HCT116 (cell line): ENCODE measurements at regions not wholly inside any gene's neighbourhood (a gene's known extent, or its start where the extent isn't known, plus 50 kb on each side); places are given as distances from the start of the nearest gene placed in this dataset.

Experiments used
- ATAC-seq: fragments of 200-7000 bp; cut with Tn5 transposase; 2 replicates; pipeline ENCODE4 v1.9.1; 2020; ENCODE audit warnings: mild to moderate bottlenecking, moderate library complexity
- BruUV-seq: library from RNA; stranded (reverse); fragments of 400-500 nt; replicated peaks from 2 replicates; lab custom pipeline; 2021; lab: Mats Ljungman, UMichigan
- CTCF ChIA-PET: fragments of 300-600 bp; sonication (Branson Sonifier 250); formaldehyde crosslinking; loops from one replicate; lab custom pipeline; 2021; ENCODE audit warnings: antibody characterized with exemption; lab: Charles Lee
- POLR2A ChIA-PET: fragments of 300-600, 350-600 bp; sonication (Branson Sonifier 250); formaldehyde crosslinking; loops from one replicate; lab custom pipeline; 2021; ENCODE audit warnings: antibody characterized with exemption; lab: Charles Lee
- RAD21 ChIA-PET, 2 experiments: fragments of 300-600 bp; sonication (Branson Sonifier 250); formaldehyde crosslinking; loops; one replicate each; lab custom pipeline; 2023; ENCODE audit warnings: low total read pairs in 2 of 2; ENCODE audit not compliant: uncharacterized antibody in 2 of 2, unreplicated experiment in 2 of 2, low non-redundant PET in 1 of 2; lab: Charles Lee
- DNase-seq: peaks from one replicate; pipeline ENCODE4 v3.0.0-alpha.2; 2010; ENCODE audit warnings: low read depth, low spot score
- H2AFZ ChIP-seq: fragments of 200-600 bp; shearing (Covaris generic), sonication (generic); 2 replicates; pipeline ENCODE4 v1.6.1; 2017; ENCODE audit warnings: low read depth, mixed run types, mixed read lengths, antibody characterized with exemption, low read length; ENCODE audit not compliant: poor library complexity, severe bottlenecking
- H3K27ac ChIP-seq: 2 replicates; pipeline ENCODE4 v1.5.1; 2012; ENCODE audit warnings: low read depth, low read length
- H3K27me3 ChIP-seq: fragments of 200-600 bp; sonication (generic); 2 replicates; pipeline ENCODE4 v1.6.1; 2016; ENCODE audit warnings: mixed run types, low read length, mixed read lengths; ENCODE audit not compliant: insufficient read depth
- H3K36me3 ChIP-seq, 2 experiments: fragments of 200-500 bp in 1 of 2; fragments of 200-600 bp in 1 of 2; sonication (Bioruptor generic) in 1 of 2; sonication (generic) in 1 of 2; 2 replicates each; pipeline versions ENCODE4 v1.5.1 to v1.6.1; 2014 to 2016; ENCODE audit warnings: low read length in 2 of 2, inconsistent platforms in 1 of 2, mixed read lengths in 1 of 2, mixed run types in 1 of 2; ENCODE audit not compliant: insufficient read depth in 2 of 2, control insufficient read depth in 1 of 2
- H3K4me1 ChIP-seq, 2 experiments: fragments of 200-600 bp in 1 of 2; sonication (generic) in 1 of 2; 2 replicates each; pipeline versions ENCODE4 v1.5.1 to v1.6.1; 2012 to 2017; ENCODE audit warnings: low read length in 2 of 2, inconsistent platforms in 1 of 2, mild to moderate bottlenecking in 1 of 2, mixed read lengths in 1 of 2, mixed run types in 1 of 2, moderate library complexity in 1 of 2; ENCODE audit not compliant: insufficient read depth in 2 of 2, control insufficient read depth in 1 of 2
- H3K4me2 ChIP-seq: fragments of 200-600 bp; sonication (generic); 2 replicates; pipeline ENCODE4 v1.6.1; 2017; ENCODE audit warnings: mixed run types, low read length, mixed read lengths
- H3K4me3 ChIP-seq, 2 experiments: fragments of 200-600 bp in 1 of 2; sonication (generic) in 1 of 2; replicated peaks in 1 of 2; 2 replicates each; pipeline ENCODE4 v1.5.1; 2011 to 2016; ENCODE audit warnings: low read length in 2 of 2, control low read depth in 1 of 2, low read depth in 1 of 2, mild to moderate bottlenecking in 1 of 2, mixed read lengths in 1 of 2, mixed run types in 1 of 2
- H3K79me2 ChIP-seq: fragments of 200-600 bp; sonication (generic); 2 replicates; pipeline ENCODE4 v1.6.1; 2017; ENCODE audit warnings: mild to moderate bottlenecking, mixed run types, low read length, moderate library complexity, mixed read lengths; ENCODE audit not compliant: insufficient read depth
- H3K9ac ChIP-seq: fragments of 200-600 bp; sonication (generic); 2 replicates; pipeline ENCODE4 v1.6.1; 2016; ENCODE audit warnings: low read length, mixed read lengths
- H3K9me2 ChIP-seq: fragments of 200-600 bp; sonication (generic), shearing (Covaris generic); 2 replicates; pipeline ENCODE4 v1.6.1; 2017; ENCODE audit warnings: mixed run types, mild to moderate bottlenecking, moderate library complexity; ENCODE audit not compliant: insufficient read depth
- H3K9me3 ChIP-seq, 2 experiments: fragments of 200-500 bp in 1 of 2; fragments of 200-600 bp in 1 of 2; sonication (Bioruptor generic) in 1 of 2; sonication (generic) in 1 of 2; 2 replicates each; pipeline ENCODE4 v1.6.1; 2014 to 2017; ENCODE audit warnings: low read length in 2 of 2, mixed read lengths in 2 of 2, inconsistent platforms in 1 of 2, low read depth in 1 of 2, mild to moderate bottlenecking in 1 of 2, mixed run types in 1 of 2, moderate library complexity in 1 of 2; ENCODE audit not compliant: control insufficient read depth in 1 of 2, insufficient read depth in 1 of 2
- H4K20me1 ChIP-seq: fragments of 200-600 bp; sonication (generic), shearing (Covaris generic); 2 replicates; pipeline ENCODE4 v1.6.1; 2017; ENCODE audit warnings: mixed run types, mild to moderate bottlenecking, moderate library complexity; ENCODE audit not compliant: insufficient read depth
- CEBPB ChIP-seq: IDR thresholded peaks from 2 replicates; pipeline ENCODE4 v1.6.1; 2012; ENCODE audit warnings: low read depth
- EGR1 ChIP-seq: IDR thresholded peaks from 2 replicates; pipeline ENCODE4 v1.6.1; 2012; ENCODE audit warnings: low read depth
- EZH2 ChIP-seq: fragments of 200-600 bp; sonication (generic); IDR thresholded peaks from 2 replicates; pipeline ENCODE4 v1.6.1; 2017; ENCODE audit warnings: antibody characterized with exemption, mixed run types
- FOSL1 ChIP-seq: IDR thresholded peaks from 2 replicates; pipeline ENCODE4 v1.6.1; 2012; ENCODE audit warnings: low read depth
- JUND ChIP-seq: IDR thresholded peaks from 2 replicates; pipeline ENCODE4 v1.6.1; 2012
- POLR2A ChIP-seq: IDR thresholded peaks from 2 replicates; pipeline ENCODE4 v1.7.0; 2011; ENCODE audit warnings: borderline replicate concordance; ENCODE audit not compliant: insufficient read depth, insufficient read length; ENCODE audit errors: extremely low read depth
- POLR2AphosphoS5 ChIP-seq: IDR thresholded peaks from 2 replicates; pipeline ENCODE4 v1.6.1; 2011; ENCODE audit warnings: mild to moderate bottlenecking, low read depth, low read length, moderate library complexity
- RAD21 ChIP-seq: IDR thresholded peaks from 2 replicates; pipeline ENCODE4 v1.6.1; 2012; ENCODE audit warnings: low read depth, mild to moderate bottlenecking
- SIN3A ChIP-seq: IDR thresholded peaks from 2 replicates; pipeline ENCODE4 v1.6.1; 2012; ENCODE audit warnings: low read depth
- SP1 ChIP-seq: IDR thresholded peaks from 2 replicates; pipeline ENCODE4 v1.6.1; 2012; ENCODE audit warnings: low read depth
- SRF ChIP-seq: IDR thresholded peaks from 2 replicates; pipeline ENCODE4 v1.6.1; 2012; ENCODE audit warnings: low read depth
- TCF7L2 ChIP-seq: IDR thresholded peaks from 2 replicates; pipeline ENCODE4 v1.7.0; 2011; ENCODE audit warnings: borderline replicate concordance, inconsistent platforms; ENCODE audit not compliant: insufficient read depth, insufficient read length; ENCODE audit errors: extremely low read depth
- ZNF274 ChIP-seq: fragments of 200-500 bp; sonication (Bioruptor generic); IDR thresholded peaks from 2 replicates; pipeline ENCODE4 v1.6.1; 2014; ENCODE audit warnings: mild to moderate bottlenecking, low read depth, low read length, inconsistent platforms
- intact Hi-C: fragments of 100-400 bp; cut with micrococcal nuclease; formaldehyde crosslinking; loops from 2 replicates; pipeline ENCODE4 v1.10.0; 2022
- TF ChIP-seq, protein P1 (sequence below): IDR thresholded peaks from 2 replicates; pipeline ENCODE4 v1.6.1; 2012; ENCODE audit warnings: low read depth
- TF ChIP-seq, protein P2 (sequence below): IDR thresholded peaks from 2 replicates; pipeline ENCODE4 v1.6.1; 2012
- TF ChIP-seq, protein P3 (sequence below), 3 experiments: fragments of 200-600 bp in 1 of 3; sonication (generic) in 1 of 3; IDR thresholded peaks in 2 of 3; conservative IDR thresholded peaks in 1 of 3; 2 replicates each; pipeline ENCODE4 v1.5.1; 2012 to 2017; ENCODE audit warnings: low read depth in 2 of 3, low read length in 2 of 3, antibody characterized with exemption in 1 of 3, borderline replicate concordance in 1 of 3, control low read depth in 1 of 3, mild to moderate bottlenecking in 1 of 3, mixed read lengths in 1 of 3, mixed run types in 1 of 3, moderate library complexity in 1 of 3; ENCODE audit not compliant: insufficient read depth in 1 of 3
- TF ChIP-seq, protein P4 (sequence below): IDR thresholded peaks from 2 replicates; pipeline ENCODE4 v1.6.1; 2011; ENCODE audit warnings: mild to moderate bottlenecking, low read length, moderate library complexity; ENCODE audit not compliant: insufficient replicate concordance; ENCODE audit errors: extremely low read depth

DNA sequence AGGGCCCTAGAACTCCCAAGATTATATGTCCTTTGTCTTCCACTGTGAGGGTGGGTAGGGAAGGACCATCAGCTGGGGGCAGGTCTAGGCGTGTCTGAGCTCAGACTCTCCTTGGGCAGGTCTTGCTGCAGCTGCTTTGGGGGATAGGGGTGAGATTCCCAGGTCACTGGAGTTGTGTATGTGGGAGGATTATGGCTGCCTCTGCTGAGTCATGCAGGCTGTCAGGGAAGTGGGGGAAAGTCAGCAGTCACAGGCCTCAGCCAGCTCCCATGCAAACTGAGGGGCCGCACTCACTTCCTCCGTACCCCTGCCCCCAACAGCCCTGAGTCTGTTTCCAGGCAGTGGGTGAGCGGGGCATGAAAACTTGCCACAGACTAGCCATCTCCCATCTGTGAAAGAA, 600.8 kb downstream of the DIAPH3 start:
- H3K79me2 ChIP-seq, result no peaks in the 10 kb centered on the region
- RAD21 ChIA-PET, result no interaction called here
- peaks cover 9% of the 10 kb centered on the region; the same call in 1 of the 2 replicates for H3K27me3 ChIP-seq
- H3K9me2 ChIP-seq, result no peaks in the 10 kb centered on the region
- H3K4me2 ChIP-seq, result no peak overlapping the region
- H2AFZ ChIP-seq, result no peak overlapping the region
- no TSS peak for BruUV-seq
- CTCF ChIA-PET, result no interaction called here
- no peak for DNase-seq
- H4K20me1 ChIP-seq, result no peaks in the 10 kb centered on the region
- ATAC-seq, result no peak
- H3K36me3 ChIP-seq, result no peaks in the 10 kb centered on the region
- intact Hi-C loops, result no loop called here
- no peaks in the 10 kb centered on the region for H3K9me3 ChIP-seq
- TF ChIP-seq EGR1, result no peak
- TF ChIP-seq SP1, result no peak
- TF ChIP-seq, protein P1, sequence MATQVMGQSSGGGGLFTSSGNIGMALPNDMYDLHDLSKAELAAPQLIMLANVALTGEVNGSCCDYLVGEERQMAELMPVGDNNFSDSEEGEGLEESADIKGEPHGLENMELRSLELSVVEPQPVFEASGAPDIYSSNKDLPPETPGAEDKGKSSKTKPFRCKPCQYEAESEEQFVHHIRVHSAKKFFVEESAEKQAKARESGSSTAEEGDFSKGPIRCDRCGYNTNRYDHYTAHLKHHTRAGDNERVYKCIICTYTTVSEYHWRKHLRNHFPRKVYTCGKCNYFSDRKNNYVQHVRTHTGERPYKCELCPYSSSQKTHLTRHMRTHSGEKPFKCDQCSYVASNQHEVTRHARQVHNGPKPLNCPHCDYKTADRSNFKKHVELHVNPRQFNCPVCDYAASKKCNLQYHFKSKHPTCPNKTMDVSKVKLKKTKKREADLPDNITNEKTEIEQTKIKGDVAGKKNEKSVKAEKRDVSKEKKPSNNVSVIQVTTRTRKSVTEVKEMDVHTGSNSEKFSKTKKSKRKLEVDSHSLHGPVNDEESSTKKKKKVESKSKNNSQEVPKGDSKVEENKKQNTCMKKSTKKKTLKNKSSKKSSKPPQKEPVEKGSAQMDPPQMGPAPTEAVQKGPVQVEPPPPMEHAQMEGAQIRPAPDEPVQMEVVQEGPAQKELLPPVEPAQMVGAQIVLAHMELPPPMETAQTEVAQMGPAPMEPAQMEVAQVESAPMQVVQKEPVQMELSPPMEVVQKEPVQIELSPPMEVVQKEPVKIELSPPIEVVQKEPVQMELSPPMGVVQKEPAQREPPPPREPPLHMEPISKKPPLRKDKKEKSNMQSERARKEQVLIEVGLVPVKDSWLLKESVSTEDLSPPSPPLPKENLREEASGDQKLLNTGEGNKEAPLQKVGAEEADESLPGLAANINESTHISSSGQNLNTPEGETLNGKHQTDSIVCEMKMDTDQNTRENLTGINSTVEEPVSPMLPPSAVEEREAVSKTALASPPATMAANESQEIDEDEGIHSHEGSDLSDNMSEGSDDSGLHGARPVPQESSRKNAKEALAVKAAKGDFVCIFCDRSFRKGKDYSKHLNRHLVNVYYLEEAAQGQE, result no peak
- TF ChIP-seq EZH2, result no peak
- TF ChIP-seq FOSL1, result no peak
- no peak for TF ChIP-seq POLR2AphosphoS5
- TF ChIP-seq, protein P2, sequence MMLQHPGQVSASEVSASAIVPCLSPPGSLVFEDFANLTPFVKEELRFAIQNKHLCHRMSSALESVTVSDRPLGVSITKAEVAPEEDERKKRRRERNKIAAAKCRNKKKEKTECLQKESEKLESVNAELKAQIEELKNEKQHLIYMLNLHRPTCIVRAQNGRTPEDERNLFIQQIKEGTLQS, result no peak
- TF ChIP-seq POLR2A, result no peak
- TF ChIP-seq ZNF274, result no peak
- no peak for TF ChIP-seq TCF7L2
- TF ChIP-seq JUND, result no peak
- TF ChIP-seq, protein P3, sequence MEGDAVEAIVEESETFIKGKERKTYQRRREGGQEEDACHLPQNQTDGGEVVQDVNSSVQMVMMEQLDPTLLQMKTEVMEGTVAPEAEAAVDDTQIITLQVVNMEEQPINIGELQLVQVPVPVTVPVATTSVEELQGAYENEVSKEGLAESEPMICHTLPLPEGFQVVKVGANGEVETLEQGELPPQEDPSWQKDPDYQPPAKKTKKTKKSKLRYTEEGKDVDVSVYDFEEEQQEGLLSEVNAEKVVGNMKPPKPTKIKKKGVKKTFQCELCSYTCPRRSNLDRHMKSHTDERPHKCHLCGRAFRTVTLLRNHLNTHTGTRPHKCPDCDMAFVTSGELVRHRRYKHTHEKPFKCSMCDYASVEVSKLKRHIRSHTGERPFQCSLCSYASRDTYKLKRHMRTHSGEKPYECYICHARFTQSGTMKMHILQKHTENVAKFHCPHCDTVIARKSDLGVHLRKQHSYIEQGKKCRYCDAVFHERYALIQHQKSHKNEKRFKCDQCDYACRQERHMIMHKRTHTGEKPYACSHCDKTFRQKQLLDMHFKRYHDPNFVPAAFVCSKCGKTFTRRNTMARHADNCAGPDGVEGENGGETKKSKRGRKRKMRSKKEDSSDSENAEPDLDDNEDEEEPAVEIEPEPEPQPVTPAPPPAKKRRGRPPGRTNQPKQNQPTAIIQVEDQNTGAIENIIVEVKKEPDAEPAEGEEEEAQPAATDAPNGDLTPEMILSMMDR (IDR thresholded peaks at IDR 0.05 in 2 of 3, conservative IDR thresholded peaks at IDR 0.05 in 1 of 3; ENCODE audit: borderline replicate concordance in 1 of 3, insufficient read depth in 1 of 3, low read depth in 2 of 3, low read length in 2 of 3), result no peak
- no peak for TF ChIP-seq SRF
- TF ChIP-seq, protein P4, sequence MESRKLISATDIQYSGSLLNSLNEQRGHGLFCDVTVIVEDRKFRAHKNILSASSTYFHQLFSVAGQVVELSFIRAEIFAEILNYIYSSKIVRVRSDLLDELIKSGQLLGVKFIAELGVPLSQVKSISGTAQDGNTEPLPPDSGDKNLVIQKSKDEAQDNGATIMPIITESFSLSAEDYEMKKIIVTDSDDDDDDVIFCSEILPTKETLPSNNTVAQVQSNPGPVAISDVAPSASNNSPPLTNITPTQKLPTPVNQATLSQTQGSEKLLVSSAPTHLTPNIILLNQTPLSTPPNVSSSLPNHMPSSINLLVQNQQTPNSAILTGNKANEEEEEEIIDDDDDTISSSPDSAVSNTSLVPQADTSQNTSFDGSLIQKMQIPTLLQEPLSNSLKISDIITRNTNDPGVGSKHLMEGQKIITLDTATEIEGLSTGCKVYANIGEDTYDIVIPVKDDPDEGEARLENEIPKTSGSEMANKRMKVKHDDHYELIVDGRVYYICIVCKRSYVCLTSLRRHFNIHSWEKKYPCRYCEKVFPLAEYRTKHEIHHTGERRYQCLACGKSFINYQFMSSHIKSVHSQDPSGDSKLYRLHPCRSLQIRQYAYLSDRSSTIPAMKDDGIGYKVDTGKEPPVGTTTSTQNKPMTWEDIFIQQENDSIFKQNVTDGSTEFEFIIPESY, result no peak
- TF ChIP-seq SIN3A, result no peak
- TF ChIP-seq CEBPB, result no peak
- no peak for TF ChIP-seq RAD21
- H3K4me3 ChIP-seq, result no peak overlapping the region
- H3K4me1 ChIP-seq, result no peaks in the 10 kb centered on the region
- POLR2A ChIA-PET, result no interaction called here
- H3K9ac ChIP-seq, result no peak overlapping the region
- H3K27ac ChIP-seq, result no peak overlapping the region
